GM12891 (cell line): ENCODE measurements at regions not wholly inside any gene's neighbourhood (a gene's known extent, or its start where the extent isn't known, plus 50 kb on each side); places are given as distances from the start of the nearest gene placed in this dataset.

Experiments used
- POLR2A ChIP-seq: IDR thresholded peaks from 2 replicates; pipeline ENCODE4 v1.6.1; 2011; ENCODE audit warnings: low read depth, low read length, control low read depth
- POU2F2 ChIP-seq: IDR thresholded peaks from 2 replicates; pipeline ENCODE4 v1.6.1; 2011; ENCODE audit warnings: low read depth, mild to moderate bottlenecking, control low read depth, low read length, moderate library complexity
- TAF1 ChIP-seq: IDR thresholded peaks from 2 replicates; pipeline ENCODE4 v1.6.1; 2011; ENCODE audit warnings: low read depth, low read length, control low read depth

DNA sequence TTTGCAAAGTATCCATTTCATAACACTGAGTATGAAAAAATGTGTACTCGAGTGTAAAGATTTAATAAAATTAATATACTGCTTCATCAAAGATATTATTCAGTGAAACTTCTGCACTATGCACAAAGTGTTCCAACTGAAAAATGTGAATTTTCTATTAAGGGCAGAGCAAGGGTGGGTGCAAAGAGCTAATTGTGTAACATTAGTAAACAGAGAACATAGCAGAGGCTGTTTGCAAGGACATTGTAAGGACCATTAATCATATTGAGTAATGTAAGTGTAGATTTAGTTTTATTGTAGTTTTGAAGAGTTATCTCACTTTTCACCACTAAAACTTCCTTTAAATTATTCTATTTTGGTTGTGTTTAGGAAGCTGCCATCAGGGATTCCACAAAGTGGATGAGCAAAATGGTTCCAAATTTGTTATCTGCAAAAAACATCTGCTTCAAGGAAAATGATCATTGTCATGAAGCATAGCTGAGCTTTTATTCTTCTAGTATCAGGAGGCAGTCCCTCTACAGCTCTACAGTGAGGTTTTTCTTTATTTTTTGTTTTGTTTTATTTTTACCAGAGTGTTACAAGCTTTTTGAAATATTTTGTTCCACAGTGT is 1375.4 kb downstream of the SLITRK1 start:
- TF ChIP-seq POLR2A (no peak), POU2F2 (no peak), TAF1 (no peak)
